22Rv1 (cell line): ENCODE measurements at regions not wholly inside any gene's neighbourhood (a gene's known extent, or its start where the extent isn't known, plus 50 kb on each side); places are given as distances from the start of the nearest gene placed in this dataset.

Experiments
- CTCF ChIP-seq: fragments of 450-650 bp; IDR thresholded peaks from 2 replicates; pipeline ENCODE4 v1.5.1; 2017; ENCODE audit warnings: mild to moderate bottlenecking
- ZFX ChIP-seq: fragments of 450-650 bp; IDR thresholded peaks from 2 replicates; pipeline ENCODE4 v1.6.1; 2017; ENCODE audit warnings: antibody characterized with exemption, borderline replicate concordance

DNA sequence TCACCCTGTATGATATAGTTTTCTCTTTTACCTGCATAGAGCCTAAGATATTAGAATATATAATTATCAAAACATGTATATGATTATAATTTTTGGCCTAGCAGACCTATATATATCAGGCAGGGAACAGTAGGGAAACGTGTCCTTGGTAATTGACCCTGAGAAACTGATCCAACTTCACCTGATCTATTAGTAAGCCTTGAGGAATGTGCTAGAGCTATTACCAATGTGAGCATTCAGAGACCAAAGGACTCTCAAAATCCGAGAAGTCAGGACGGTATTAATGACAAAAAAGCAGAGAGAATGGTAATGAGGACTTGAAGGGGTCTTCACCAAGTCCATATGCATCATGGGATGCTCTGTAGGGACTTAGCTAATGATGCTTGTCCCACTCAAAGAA lies 571.9 kb downstream of the CPS1 start:
- TF ChIP-seq CTCF = no peak
- no peak for TF ChIP-seq ZFX
